ENCODE measurements at regions not wholly inside any gene's neighbourhood (a gene's known extent, or its start where the extent isn't known, plus 50 kb on each side); places are given as distances from the start of the nearest gene placed in this dataset.

DNA sequence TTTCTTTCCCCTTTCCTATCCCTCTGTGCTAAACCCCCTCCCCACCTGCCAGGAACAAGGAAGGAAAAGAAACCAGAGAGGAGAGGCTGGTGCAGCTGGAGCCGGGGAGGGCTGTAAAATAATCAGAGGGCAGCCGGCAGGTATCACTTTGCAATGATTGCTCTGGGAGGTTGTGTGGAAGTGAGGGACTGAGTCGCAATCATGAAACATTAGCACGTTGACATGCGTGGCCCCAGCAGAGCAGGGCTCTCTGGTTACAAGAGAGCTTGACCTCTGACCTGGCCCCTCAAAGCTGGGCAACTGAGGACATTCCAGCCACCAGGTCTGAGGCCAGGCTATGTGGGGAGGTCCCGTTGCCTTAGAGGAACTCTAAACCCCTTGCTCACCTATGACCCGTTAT, 170.8 kb upstream of the BDNF start:
- no peaks in the 10 kb centered on the region for H3K36me3 ChIP-seq (ENCODE audit: control insufficient read depth, insufficient read depth, low read length)
- H3K4me3 ChIP-seq (ENCODE audit: low read depth, low read length), result no peak overlapping the region
- TF ChIP-seq, protein P1, sequence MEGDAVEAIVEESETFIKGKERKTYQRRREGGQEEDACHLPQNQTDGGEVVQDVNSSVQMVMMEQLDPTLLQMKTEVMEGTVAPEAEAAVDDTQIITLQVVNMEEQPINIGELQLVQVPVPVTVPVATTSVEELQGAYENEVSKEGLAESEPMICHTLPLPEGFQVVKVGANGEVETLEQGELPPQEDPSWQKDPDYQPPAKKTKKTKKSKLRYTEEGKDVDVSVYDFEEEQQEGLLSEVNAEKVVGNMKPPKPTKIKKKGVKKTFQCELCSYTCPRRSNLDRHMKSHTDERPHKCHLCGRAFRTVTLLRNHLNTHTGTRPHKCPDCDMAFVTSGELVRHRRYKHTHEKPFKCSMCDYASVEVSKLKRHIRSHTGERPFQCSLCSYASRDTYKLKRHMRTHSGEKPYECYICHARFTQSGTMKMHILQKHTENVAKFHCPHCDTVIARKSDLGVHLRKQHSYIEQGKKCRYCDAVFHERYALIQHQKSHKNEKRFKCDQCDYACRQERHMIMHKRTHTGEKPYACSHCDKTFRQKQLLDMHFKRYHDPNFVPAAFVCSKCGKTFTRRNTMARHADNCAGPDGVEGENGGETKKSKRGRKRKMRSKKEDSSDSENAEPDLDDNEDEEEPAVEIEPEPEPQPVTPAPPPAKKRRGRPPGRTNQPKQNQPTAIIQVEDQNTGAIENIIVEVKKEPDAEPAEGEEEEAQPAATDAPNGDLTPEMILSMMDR (IDR thresholded peaks at IDR 0.05; ENCODE audit: insufficient read depth, low read length, severe bottlenecking), result no peak
- H3K27me3 ChIP-seq (ENCODE audit: control insufficient read depth, insufficient read depth, low read length), result no peaks in the 10 kb centered on the region
- FAIRE-seq, result no peak
- DNase-seq (ENCODE audit: low read depth), result no peak

DNA sequence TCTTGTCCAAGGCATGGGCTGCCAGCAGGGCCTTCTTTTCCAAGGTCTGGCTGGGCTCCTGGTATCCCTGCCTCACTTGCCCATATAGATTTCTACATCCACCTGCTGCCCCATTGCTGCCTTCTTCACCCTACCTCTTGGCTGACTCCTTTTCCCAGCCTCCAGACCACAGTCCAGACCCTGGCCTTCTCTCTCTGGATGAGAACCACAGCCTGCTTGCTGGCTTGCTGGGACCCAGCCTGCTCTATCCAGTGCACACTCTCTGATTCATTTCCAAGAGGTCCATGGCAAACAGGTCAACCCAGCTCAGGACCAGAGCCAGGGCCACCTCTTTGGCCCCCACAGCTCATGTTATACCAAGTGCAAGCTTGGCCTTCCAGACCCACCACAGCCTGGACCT, 169.4 kb upstream of the BDNF start:
- FAIRE-seq, result no peak
- no peak overlapping the region for H3K4me3 ChIP-seq (ENCODE audit: low read depth, low read length)
- DNase-seq (ENCODE audit: low read depth), result no peak
- peaks cover under 1% of the 10 kb centered on the region for H3K27me3 ChIP-seq (ENCODE audit: control insufficient read depth, insufficient read depth, low read length)
- no peaks in the 10 kb centered on the region for H3K36me3 ChIP-seq (ENCODE audit: control insufficient read depth, insufficient read depth, low read length)
- TF ChIP-seq, protein P1 (IDR thresholded peaks at IDR 0.05; ENCODE audit: insufficient read depth, low read length, severe bottlenecking), result no peak

DNA sequence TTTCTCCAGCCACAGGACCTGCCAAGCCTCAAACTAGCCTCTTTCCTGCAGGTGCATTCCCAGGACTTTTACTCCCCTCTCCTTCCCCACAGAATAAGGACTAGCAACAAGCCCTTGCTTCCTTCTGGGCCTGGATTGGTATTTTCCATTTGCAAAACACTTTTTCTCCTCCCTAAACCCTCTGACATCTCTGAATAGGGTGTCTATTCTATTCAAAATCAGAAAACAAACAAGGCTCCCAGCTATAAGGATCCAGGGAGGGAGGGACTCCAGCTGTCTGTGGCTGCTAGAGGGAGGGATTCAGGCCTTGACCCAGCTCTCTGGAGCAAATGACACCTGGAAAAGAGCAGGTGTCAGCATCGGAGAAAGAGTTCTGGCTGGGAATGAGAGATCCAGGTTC, 168.5 kb upstream of the BDNF start:
- TF ChIP-seq, protein P1 (IDR thresholded peaks at IDR 0.05; ENCODE audit: insufficient read depth, low read length, severe bottlenecking), result no peak
- H3K4me3 ChIP-seq (ENCODE audit: low read depth, low read length), result no peak overlapping the region
- no peak for DNase-seq (ENCODE audit: low read depth)
- no peak for FAIRE-seq
- no peaks in the 10 kb centered on the region for H3K36me3 ChIP-seq (ENCODE audit: control insufficient read depth, insufficient read depth, low read length)
- H3K27me3 ChIP-seq (ENCODE audit: control insufficient read depth, insufficient read depth, low read length), result peaks cover 2% of the 10 kb centered on the region

DNA sequence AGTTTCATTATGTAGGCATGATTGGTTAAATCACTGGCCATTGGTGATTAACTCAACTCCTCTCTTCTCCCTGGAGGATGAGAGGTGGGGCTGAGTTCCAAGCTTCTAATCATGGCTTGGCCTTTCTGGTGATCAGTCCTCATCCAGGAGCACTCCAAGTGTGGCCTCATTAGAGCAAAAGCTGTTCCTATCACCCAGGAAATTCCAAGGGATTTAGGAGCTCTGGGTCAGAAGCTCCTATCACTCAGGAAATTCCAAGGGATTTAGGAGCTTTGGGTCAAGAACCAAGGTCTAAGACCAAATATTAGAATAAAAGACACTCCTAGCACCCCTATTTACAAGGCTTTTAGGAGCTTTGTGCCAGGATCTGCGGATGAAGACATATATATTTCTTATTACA, 168.0 kb upstream of the BDNF start:
- no peak for FAIRE-seq
- Histone ChIP-seq H3K4me3 (ENCODE audit: low read depth, low read length) (no peak overlapping the region), H3K27me3 (ENCODE audit: control insufficient read depth, insufficient read depth, low read length) (peaks cover 2% of the 10 kb centered on the region), H3K36me3 (ENCODE audit: control insufficient read depth, insufficient read depth, low read length) (no peaks in the 10 kb centered on the region)
- DNase-seq (ENCODE audit: low read depth), result no peak
- TF ChIP-seq, protein P1 (IDR thresholded peaks at IDR 0.05; ENCODE audit: insufficient read depth, low read length, severe bottlenecking), result no peak

DNA sequence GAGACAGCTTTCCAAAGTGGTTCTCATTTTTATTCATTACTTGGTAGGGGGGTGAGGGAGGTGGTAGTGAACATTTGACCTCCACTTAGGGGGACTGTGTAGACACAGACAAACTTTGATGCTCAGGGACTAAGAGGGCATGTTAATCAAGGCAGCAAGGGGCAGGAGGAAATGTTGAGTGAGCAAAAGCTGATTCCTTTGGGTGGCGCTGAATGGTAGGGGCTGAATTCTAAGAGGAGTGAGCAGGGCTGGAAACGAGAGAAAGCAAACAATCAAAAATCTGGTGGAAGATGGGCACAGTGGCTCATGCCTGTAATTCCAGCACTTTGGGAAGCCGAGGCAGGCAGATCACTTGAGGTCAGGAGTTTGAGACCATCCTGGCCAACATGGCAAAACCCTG, 164.8 kb upstream of the BDNF start:
- Histone ChIP-seq H3K36me3 (ENCODE audit: control insufficient read depth, insufficient read depth, low read length) (no peaks in the 10 kb centered on the region), H3K4me3 (ENCODE audit: low read depth, low read length) (no peak overlapping the region), H3K27me3 (ENCODE audit: control insufficient read depth, insufficient read depth, low read length) (peaks cover 2% of the 10 kb centered on the region)
- TF ChIP-seq, protein P1 (IDR thresholded peaks at IDR 0.05; ENCODE audit: insufficient read depth, low read length, severe bottlenecking), result no peak
- FAIRE-seq (no peak), DNase-seq (ENCODE audit: low read depth) (no peak)

DNA sequence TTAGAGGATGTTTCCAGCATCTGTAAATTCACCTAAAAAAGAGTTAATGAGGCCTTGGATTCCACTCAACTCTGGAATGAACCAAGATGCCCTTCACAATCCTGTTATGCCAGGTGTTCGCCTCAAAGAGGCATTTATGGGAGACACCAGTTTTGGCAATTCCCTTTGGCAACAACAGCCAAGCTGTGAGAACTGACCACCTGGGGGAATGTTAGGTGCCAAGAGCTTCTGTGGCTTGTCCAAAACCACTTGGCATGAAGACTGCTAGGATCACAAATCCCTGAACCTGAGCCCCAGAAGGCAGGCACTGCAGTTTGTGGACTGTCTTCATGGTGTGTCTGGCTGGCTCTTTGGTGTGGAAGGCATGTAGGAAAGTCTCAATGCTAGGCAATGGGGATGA, 164.4 kb upstream of the BDNF start:
- FAIRE-seq, result no peak
- DNase-seq (ENCODE audit: low read depth), result no peak
- TF ChIP-seq, protein P1 (IDR thresholded peaks at IDR 0.05; ENCODE audit: insufficient read depth, low read length, severe bottlenecking), result no peak
- Histone ChIP-seq H3K36me3 (ENCODE audit: control insufficient read depth, insufficient read depth, low read length) (no peaks in the 10 kb centered on the region), H3K27me3 (ENCODE audit: control insufficient read depth, insufficient read depth, low read length) (peaks cover 2% of the 10 kb centered on the region), H3K4me3 (ENCODE audit: low read depth, low read length) (no peak overlapping the region)

Measured in bronchial epithelial cell (primary cell).